ENCODE measurements at regions not wholly inside any gene's neighbourhood (a gene's known extent, or its start where the extent isn't known, plus 50 kb on each side); places are given as distances from the start of the nearest gene placed in this dataset.

GRCh38 chr12:27190761-27191160, 53.3 kb upstream of the STK38L start:
- DNase-seq = no peak
- ATAC-seq = no peak
- intact Hi-C loops (cut with DNase I) = loop anchor here in 2 of 10 donors (5.0 kb wide), 1 partner anchor 52 kb away; the partner anchor contains the start of gene STK38L (in 2 of the 2)
- no peaks in the 10 kb centered on the region for H3K9me3 ChIP-seq
- H3K27ac ChIP-seq = peak overlapping the region in 9 of 10 donors; percentile 3 to 87 (median 73)
- no peak for TF ChIP-seq CTCF (IDR thresholded peaks at IDR 0.05)
- whole genome bisulfite sequencing, 2 donors = 62 to 70% methylated on average over 2 of the region's 2 CpGs
- no peaks in the 10 kb centered on the region for H3K36me3 ChIP-seq
- H3K4me3 ChIP-seq = no peak overlapping the region
- no peaks in the 10 kb centered on the region for H3K27me3 ChIP-seq
- peaks cover 11 to 69% (median 44%) of the 10 kb centered on the region in 9 donors for H3K4me1 ChIP-seq

- Histone ChIP-seq H3K4me3 (no peak overlapping the region), H3K36me3 (no peaks in the 10 kb centered on the region), H3K27me3 (no peaks in the 10 kb centered on the region), H3K27ac (peak overlapping the region in 8 of 10 donors; percentile 29 to 87 (median 76)), H3K4me1 (peaks cover 3 to 61% (median 36%) of the 10 kb centered on the region in 9 donors), H3K9me3 (no peaks in the 10 kb centered on the region)
- TF ChIP-seq CTCF (IDR thresholded peaks at IDR 0.05) = no peak
- 96 to 100% methylated on average over 2 of the region's 2 CpGs for WGBS, 2 donors
- DNase-seq (no peak), ATAC-seq (no peak)
- intact Hi-C loops (cut with DNase I) = loop anchor here in 2 of 10 donors (5.0 kb wide), 1 partner anchor 51 kb away; the partner anchor contains the start of gene STK38L (in 2 of the 2)
Measured at GRCh38 chr12:27191531-27191930, 52.6 kb upstream of the STK38L start.

GRCh38 chr12:27192118-27192802, 51.8 kb upstream of the STK38L start:
- H3K4me1 ChIP-seq = peaks cover 2 to 54% (median 29%) of the 10 kb centered on the region in 9 donors
- H3K36me3 ChIP-seq = no peaks in the 10 kb centered on the region
- TF ChIP-seq CTCF (IDR thresholded peaks at IDR 0.05) = no peak
- intact Hi-C loops (cut with DNase I) = loop anchor here in 2 of 10 donors (5.0 kb wide), 1 partner anchor 50 kb away; the partner anchor contains the start of gene STK38L (in 2 of the 2)
- peak in 1 of 8 donors; percentile 11 for ATAC-seq
- WGBS, 2 donors = 80 to 85% methylated on average over 5 of the region's 5 CpGs
- peak overlapping the region; percentile 8 to 87 (median 76) for H3K27ac ChIP-seq
- H3K27me3 ChIP-seq = no peaks in the 10 kb centered on the region
- H3K4me3 ChIP-seq = no peak overlapping the region
- no peak for DNase-seq
- H3K9me3 ChIP-seq = no peaks in the 10 kb centered on the region

- H3K27ac ChIP-seq = peak overlapping the region; percentile 30 to 87 (median 76)
- DNase-seq = peak in 1 of 2 donors; percentile 21
Measured at GRCh38 chr12:27193106-27193505, 51.0 kb upstream of the STK38L start.

More at GRCh38 chr12:27193106-27193505, 51.0 kb upstream of the STK38L start:
- Histone ChIP-seq H3K9me3 (no peaks in the 10 kb centered on the region), H3K4me1 (peaks cover 2 to 55% (median 27%) of the 10 kb centered on the region in 9 donors), H3K27me3 (no peaks in the 10 kb centered on the region), H3K4me3 (no peak overlapping the region), H3K36me3 (no peaks in the 10 kb centered on the region)
- intact Hi-C loops (cut with DNase I) = loop anchor here in 2 of 10 donors (5.0 kb wide), 1 partner anchor 49 kb away; the partner anchor contains the start of gene STK38L (in 2 of the 2)
- WGBS, 2 donors = 44 to 45% methylated on average over 2 of the region's 2 CpGs
- peak in 7 of 8 donors; percentile 2 to 52 (median 28) for ATAC-seq
- TF ChIP-seq CTCF (IDR thresholded peaks at IDR 0.05) = no peak

Measured in heart right ventricle (tissue), 16 donors.